GM19467 (cell line): ENCODE measurements at regions not wholly inside any gene's neighbourhood (a gene's known extent, or its start where the extent isn't known, plus 50 kb on each side); places are given as distances from the start of the nearest gene placed in this dataset.

ENCODE experiments used
- ATAC-seq: cut with Tn5 transposase; IDR thresholded peaks from one replicate; pipeline ENCODE4 v1.9.1; 2021; ENCODE audit warnings: mild to moderate bottlenecking, moderate library complexity; ENCODE audit not compliant: unreplicated experiment

- no peak for ATAC-seq
Observed at GRCh38 chr12:41777064-41777790, 367.4 kb downstream of the GXYLT1 start.

DNA sequence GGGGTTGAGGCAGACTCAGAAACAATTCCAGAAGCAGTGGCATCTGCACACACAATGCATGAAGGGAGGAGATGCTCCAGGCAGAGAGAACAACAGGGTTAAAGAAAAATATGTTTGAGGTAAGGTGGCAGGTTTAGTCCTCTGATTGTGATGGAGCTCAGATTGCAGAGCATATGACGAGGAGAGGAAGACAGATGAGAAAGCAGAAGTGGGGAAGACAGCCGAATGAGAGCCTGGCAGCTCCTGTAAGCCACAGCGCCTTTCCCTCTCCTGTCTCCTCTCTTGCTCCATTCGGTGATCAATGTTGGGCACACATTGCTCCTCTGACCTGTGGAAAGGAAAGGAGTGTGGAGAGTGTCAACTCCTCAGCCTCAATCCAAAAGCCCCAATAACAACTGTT, 372.2 kb downstream of the GXYLT1 start:
- ATAC-seq, result no peak

DNA sequence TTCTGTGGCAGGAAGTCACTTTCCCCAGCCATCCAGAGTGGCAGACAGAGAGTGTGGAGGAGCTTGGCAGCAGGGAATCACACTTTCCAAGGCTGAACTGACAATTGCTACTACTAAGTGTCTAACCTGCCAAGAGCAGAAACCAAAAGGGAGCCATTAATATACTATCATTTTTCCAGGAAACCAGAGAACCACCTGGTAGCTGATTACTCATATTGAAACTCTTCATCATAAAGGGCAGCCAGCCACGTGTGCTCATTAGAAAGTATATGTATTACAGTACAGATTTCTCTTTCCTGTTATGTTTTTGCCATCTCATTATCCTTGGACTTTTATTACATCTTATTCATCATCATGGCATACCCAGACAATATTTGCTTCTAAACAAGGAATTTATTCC, 374.9 kb downstream of the GXYLT1 start:
- peak; percentile 82 for ATAC-seq

- ATAC-seq, result no peak
Observed at GRCh38 chr12:41768456-41768855, 376.2 kb downstream of the GXYLT1 start.

DNA sequence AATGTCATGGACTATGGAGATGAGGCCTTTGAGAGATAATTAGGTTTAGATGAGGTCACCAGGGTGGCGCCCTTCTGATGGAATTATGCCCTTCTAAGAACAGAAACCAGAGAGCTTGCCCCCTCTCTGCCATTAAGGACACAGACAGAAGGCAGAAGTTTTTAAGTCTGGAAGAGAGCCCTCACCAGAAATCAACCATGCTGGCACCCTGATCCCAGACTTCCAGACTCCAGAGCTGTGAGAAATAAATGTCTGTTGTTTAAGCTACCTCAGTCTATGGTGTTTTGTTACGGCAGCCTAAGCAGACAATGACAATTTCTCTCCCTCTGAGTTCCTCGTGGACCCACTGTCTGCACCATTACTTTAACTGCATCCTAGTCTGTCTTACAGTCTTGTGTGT, 382.0 kb downstream of the GXYLT1 start:
- no peak for ATAC-seq

DNA sequence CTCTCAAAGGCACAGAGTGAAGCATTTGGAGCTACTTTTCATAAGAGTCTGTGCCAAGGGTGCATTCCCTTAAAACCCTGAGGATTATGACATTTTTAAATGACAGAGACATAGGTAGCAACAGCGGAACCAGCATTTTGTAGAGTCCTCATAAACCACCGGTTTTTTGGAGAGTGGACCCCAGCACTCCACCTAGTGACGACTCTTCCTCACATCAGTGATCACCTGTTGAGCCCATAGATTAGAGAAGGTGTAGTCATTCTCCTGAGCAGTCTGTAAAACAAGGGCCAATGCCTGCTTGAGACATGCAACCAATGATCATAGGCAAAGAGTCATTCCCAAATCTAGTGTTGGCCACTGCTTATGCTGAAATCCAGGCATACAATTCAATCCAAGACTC, 399.1 kb downstream of the GXYLT1 start:
- no peak for ATAC-seq

DNA sequence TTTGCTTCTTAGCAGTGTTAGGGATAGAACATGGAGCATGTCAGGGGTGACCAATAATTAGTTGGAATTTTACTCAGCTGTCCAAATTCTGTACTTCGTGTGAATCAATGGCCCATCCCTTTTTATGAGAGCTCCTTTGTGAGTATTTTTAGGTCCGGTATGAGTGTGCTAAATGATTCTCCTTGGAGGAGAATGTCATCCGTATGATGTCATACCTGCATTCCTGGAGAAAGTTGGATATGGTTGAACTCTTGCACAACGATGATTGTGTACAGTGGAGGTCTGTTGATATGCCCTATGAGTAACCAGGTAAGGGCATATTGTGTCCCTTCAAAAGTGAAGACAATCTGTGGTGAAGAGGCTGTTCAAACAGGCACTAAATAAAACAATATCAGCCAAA, 400.8 kb downstream of the GXYLT1 start:
- no peak for ATAC-seq

DNA sequence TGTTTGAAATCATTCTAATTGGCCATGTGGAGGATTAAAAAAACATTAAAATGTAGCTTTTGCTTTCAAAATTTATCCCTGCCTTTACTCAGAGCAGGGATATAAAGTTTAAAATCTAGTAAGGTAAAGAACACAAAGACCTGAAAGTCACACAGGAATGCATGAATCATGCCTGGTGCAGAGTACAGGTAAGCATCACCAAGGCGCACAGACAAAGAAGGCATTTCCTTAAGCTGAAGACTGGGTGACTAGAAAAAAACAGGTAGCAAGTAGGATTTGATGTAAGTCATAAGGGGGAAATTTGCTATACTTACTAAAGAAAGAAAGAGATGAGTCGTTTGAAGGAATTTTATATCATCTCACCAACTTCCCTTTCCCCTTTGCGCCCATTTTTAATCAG, 405.6 kb downstream of the GXYLT1 start:
- no peak for ATAC-seq

GRCh38 chr12:41737423-41737822, 407.3 kb downstream of the GXYLT1 start:
- ATAC-seq, result no peak

- no peak for ATAC-seq
Observed at GRCh38 chr12:41736436-41736835, 408.2 kb downstream of the GXYLT1 start.

DNA sequence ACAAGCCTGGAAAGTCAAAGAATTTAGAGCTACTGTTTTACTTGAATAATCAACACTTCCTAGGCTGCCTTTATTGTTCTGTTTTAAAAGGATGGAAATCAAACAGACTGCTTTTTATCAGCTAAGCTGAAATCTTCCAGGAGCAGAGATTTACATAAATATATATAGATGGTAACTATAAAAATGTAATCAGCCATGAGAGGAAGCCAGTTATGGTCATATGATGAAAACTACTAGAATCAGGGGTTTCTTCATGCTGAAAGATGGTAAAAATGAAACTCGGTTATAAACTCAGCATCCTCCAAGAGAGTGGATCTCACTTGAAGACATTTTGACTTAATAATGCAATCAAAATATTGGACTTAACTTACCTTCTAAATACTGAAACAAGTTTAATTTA, 413.0 kb downstream of the GXYLT1 start:
- no peak for ATAC-seq

DNA sequence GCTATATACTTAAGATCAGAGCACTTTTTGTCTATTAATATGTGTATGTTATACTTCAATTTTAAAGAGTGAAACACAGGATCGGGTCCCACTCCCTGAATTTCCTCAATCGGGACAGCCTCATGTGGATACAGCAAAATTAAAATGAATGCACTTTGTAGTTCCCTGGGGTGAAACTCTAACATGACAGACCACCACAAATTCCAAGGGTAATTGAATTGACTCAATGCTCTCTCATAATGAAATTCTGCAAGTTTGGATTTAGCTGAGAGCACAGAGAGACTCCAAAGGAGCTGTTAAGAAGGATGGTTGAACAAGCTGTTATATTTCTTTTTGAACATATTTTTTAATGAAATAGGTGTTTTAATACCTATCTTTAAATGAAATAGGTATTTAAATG, 413.6 kb downstream of the GXYLT1 start:
- ATAC-seq, result no peak

DNA sequence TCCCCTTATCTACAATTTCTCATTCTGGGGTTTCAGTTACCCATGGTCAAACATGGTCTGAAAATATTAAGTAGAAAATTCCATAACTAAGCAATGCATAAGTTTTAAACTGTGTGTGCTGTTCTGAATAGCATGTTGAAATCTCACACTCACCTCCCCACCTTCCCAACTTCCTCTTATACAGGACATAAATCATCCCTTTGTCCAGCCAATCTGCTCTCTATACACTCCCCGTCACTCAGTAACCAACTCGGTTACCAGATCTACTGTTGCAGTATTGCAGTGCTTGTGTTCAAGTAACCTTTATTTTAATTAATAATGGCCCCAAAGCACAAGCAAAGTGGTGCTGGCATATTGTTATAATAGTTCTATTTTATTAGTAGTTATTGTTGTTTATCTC, 420.5 kb downstream of the GXYLT1 start:
- no peak for ATAC-seq

DNA sequence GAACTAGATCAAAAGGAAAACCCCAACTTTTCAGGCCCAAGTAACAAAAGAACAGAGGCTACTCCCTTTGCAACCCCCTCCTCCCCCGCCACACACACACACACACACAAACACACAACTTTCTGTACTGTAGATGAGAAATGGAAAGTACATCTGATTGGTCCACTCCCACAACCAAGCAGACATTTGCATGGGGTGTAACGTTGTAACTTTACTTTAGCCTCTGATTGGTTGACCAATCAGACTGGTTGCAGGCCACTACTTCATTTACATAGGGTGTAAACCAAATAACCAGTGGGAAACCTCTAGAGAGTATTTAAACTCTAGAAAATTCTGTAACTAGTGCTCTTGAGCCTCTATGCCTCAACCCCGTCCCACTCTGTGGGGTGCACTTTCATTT, 425.5 kb downstream of the GXYLT1 start:
- ATAC-seq, result no peak

DNA sequence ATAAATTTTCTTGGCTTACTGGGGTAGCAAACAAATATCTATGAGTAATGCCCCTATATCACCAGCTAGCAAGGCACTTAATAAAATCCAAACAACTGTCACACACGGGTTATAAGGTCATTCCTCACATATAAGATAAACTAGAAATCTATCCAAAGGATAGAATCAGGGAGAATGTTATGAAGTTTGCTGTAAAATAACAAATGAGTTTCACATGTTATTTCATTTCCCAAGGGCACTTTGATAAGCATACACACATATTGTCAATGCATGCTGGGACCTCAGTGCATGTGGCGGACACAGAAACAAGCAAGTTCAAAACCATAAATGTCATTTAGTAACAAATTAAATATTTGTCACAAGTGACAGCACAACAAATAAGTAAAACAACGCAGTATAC, 429.4 kb downstream of the GXYLT1 start:
- ATAC-seq, result no peak

DNA sequence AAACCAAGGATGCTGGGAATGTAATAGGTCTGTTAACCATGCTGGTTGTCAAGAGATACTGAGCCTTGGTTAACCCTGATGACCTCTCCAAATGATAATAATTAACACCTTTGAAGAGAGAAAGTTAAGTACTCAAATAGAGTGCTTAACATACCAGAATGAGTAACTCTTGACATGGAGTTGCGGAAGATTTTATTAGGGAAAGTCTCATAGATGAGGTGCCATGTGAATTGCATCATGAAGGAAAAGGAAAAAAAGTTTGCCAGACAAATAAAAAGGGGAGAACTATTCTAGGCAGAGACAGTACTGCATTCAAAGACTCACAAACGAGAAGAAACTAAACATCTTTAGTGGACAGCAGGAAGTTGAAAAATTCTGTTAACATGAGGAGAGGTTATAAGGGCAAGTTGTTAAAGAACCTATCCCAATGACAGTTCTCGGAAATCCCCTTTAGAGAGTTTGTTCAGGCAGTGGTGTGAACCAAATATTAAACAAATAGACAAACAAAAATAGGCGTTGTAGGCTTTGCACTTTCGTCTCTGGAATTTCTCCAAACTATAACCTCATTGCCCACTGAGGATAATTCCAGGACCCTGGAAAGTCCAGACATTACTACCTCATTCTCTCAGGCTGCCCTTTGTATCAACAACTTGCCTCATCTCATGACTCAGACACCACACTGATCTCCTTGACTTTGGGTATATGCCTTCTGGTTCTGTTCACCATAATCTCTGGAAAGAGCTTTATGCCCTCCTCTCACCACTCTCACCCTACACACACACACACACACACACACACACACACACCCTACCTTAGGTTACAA, 435.0 kb downstream of the GXYLT1 start:
- no peak for ATAC-seq

DNA sequence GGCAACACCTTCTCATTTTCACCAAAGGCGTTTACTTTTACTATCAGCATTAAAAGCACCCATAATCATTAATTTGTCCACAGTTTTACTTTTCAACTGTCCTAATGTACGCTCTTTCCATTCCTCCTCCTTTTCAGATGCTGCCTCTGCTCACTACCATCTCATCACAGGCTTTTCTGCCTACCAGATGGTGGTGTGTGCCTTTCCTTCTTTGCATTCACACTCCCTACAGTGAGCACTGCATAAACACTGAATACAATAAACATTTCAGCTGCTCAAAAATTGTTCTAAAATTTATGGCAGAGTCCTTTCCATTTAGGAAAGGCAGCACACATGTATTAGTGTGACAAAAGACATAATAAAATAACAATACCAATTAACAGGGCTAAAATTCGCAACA, 435.7 kb downstream of the GXYLT1 start:
- no peak for ATAC-seq

DNA sequence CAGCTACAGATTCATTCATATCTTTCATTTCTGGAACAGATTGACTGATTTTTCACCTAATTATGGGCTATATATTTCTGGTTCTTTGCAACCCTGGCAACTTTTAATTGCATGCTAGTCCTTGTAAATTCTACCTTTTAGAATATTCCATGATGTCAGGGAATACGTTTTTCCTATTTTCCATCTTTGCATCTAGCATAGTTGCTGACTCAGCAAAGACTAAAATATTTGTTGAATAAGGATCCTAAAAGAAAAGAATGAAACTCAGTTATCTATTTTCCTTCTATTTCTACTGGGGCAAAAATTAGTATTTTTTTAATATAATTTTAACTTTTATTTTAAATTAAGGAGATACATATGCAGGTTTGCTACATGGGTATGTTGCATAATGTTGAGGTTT, 438.3 kb downstream of the GXYLT1 start:
- no peak for ATAC-seq

DNA sequence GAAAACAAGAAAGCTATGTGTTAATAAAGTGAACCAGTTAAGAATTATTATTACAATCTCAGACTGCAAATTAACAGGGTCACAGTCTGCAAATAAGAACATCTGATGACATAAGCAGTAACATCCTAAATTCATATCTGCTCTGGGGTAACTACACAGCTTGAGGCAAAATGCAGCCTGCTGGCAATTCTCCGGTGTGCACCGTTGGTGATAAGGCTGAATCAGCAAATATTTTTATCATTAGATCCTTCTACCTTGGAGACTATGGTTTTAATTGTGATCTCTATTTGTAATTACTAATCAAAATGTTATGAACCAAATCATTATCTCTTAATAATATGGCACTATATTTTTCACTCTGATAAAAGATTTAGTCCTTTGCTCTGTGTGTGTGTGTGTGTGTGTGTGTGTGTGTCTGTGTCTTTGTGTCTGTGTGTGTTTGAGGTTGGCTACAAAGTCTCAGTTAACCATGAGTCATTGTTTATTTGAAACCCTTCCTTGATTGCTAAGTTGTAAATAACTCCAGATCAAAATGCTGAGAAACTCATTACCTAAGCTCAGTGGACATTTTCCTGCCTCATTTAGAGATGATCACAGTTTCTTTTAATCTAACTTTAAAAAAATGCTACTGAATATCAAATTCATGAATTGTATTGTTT, 442.6 kb downstream of the GXYLT1 start:
- ATAC-seq, result no peak

DNA sequence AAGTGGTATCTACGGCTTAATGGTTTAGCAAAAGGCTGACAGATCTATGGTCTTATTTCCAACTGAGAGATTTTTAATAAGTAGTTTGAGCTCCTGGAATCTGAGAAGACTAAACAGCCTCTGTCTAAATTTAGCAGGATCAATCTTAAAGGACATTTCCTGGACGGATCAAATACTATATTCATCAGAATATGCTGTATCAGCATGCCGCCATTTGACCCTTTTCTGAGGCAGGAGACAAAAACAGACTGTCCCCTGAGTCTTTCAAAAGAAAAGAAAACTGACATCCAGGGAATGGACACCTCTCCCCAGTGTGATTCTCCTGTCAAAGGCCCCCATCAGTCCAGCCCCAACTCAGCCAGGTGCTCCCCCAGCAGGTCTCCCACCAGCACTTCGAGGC, 443.7 kb downstream of the GXYLT1 start:
- ATAC-seq, result no peak

DNA sequence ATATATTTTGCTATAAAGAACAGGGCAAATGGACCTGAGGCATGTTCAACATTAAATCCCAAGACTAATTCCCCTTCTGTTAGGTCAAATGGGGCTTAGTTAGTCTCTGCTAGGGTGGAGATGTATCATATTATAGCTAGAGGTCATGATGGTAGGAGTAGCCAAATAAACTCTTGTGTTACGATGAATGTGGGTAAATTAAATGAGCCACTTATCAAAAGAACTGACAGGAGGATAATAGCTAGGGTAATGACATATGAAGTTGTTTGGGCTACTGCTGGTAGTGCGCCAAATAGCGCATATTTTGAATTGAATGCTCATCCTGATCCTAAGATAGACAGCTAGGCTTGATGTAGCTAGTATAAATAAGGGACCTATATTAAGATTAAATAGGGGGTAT, 445.0 kb downstream of the GXYLT1 start:
- no peak for ATAC-seq

- ATAC-seq, result no peak
Observed at GRCh38 chr12:41697161-41697560, 447.5 kb downstream of the GXYLT1 start.
